ENCODE measurements at regions not wholly inside any gene's neighbourhood (a gene's known extent, or its start where the extent isn't known, plus 50 kb on each side); places are given as distances from the start of the nearest gene placed in this dataset.

DNA sequence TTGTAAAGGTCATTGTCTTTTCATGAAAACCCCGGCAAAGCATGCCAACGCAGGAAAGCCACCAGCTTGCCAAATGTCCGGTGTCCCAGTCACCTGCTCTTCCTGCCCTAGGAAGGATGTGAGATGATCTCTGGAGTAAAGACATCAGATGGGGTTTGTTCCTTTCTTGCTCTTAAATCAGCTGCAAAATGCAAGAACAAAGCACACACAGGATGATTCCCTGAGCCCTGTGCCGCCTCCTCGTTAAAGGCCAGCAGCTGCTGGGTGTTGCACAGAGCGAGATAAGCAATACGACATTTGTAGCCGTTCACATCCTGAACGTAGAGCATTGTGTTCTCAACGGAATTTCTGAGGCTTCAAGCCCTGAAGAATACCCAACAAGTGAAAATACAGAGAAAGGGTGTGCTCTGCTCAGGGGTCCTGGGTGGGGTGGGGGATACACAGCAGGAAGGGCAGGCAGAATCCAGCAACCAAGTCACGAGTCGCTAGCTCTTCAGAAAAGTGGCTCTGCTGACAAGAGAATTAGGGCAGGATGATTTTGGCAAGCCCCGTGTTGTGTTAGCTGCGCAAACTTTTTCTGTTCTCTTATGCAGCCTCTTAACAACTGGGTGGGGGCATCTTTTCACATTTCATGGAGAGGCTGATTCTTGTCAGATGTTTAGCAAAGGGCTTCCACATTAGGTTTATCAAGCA is 229.2 kb upstream of the MAP3K1 start:
- peak in 1 of 2 experiments; percentile 5 for DNase-seq

DNA sequence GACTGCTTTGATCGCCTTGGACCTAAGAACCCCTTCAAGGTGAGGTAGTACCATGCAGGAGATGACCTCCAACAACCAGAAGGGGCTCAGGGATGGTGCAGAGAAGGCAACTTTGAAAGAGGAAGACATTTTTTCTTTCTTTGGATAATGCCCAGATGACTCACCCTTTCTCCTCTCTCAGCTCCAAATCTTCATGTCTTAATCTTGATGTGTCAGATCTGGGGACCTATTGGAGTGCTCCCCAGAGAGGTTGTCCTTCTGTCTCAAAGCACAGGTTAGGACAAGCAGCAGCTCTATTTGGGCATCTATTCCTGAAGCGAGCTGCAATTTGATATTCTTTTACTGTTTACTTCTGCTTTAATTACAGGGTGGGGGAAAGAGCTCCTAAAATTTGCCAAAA is 229.9 kb upstream of the MAP3K1 start:
- DNase-seq: peak in 1 of 2 experiments; percentile 11

DNA sequence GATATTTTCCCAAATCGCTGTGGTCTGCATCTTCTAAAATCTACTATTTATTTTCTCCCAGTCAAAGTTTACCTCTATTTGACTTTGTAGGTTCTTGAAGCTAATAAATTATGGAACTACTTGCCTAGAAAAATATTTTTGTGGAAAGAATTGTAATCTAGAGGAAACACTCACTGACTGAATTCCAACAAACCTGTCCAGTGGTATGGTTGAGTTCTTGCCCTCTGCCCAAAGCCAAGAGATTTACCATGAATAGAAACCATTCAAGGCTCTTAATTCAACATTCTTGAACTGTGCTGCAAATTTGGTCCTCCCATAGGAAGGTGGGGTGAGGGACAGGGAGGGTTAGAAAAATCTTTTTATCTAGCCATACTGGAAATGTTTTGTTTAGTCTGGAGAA is 233.9 kb upstream of the MAP3K1 start:
- DNase-seq: no peak

DNA sequence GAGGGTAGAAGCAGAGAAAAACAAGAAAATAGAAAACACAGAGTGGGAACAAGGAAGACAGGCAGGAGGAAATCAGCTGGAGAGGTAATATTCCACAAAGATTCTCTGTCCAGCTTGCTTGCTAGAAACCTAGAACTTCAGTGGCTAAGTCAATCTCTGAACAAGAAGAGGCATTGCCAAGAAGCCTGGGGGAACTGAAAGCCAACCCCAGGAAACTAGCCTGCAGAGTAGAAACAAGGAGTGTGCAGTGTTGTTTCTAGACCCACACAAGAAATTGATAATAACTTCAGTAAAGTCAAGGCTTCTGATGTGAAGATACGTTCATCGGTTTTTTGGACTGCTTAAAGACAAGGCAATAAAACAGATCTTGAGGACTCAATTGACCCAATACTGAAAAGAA is 234.5 kb upstream of the MAP3K1 start:
- no peak for DNase-seq

DNA sequence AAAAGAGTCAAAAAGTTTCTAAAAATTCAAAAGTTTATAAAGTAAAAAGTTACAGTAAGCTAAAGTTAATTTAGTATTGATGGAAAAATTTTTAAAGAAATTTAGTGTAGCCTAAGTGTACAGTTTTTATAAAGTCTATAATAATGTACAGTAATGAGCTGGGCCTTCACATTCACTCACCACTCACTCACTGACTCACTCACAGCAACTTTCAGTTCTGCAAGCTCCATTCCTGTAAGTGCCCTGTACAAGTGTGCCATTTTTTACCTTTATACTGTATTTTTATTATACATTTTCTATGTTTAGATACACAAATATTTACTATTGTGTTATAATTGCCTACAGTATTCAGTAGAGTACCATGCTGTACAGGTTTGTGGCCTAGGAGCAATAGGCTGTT is 239.5 kb upstream of the MAP3K1 start:
- no peak for DNase-seq

DNA sequence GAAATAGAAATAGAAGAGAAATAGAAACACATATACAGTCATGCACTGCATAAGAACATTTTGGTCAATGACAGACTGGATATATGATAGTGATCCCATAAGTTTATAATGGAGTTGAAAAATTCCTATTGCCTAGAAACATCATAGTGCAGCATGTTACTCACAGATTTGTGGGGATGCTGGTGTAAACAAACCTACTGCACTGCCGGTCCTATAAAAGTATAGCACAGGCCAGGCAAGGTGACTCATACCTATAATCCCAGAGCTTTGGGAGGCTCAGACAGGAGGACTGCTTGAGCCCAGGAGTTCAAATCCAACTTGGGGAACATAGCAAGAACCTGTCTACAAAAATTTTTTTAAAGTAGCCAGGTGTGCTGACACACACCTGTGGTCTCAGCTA is 240.6 kb upstream of the MAP3K1 start:
- DNase-seq: no peak

DNA sequence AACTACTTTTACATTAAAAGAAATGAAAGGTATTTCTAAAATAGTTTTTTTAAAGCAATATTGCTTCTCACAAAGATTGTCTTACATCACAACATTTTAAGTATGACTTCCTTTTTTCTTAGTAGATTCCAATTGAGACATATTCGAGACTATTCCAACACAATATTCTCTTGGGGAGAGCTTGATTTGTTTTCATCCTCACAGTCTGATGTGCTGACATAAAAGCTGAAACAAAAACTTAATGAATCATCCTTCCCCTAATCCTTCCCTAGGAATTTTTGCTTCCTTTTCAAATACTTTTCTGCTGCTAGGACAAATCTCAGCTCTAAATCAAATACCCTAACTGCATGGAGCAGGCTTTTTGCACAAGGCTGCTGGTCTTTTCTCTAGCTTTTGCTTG is 245.8 kb upstream of the MAP3K1 start:
- DNase-seq: no peak

DNA sequence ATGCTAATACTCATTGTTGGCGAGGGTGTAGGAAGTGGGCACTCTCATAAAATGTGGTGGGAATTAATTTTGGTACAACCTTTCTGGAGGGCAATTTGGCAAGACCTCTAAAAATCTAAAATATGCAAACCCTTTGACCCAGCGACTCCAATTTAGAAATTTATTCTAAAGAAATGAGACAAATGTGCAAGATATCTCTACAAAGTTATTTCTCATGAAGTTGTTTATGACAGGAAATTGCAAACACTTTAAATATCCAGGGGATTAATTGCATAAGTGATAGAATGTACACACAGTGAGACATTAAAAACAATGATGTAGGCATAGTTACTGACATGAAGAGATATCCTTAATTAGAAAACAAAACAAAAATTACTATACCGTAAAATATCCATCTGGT is 246.3 kb upstream of the MAP3K1 start:
- no peak for DNase-seq

DNA sequence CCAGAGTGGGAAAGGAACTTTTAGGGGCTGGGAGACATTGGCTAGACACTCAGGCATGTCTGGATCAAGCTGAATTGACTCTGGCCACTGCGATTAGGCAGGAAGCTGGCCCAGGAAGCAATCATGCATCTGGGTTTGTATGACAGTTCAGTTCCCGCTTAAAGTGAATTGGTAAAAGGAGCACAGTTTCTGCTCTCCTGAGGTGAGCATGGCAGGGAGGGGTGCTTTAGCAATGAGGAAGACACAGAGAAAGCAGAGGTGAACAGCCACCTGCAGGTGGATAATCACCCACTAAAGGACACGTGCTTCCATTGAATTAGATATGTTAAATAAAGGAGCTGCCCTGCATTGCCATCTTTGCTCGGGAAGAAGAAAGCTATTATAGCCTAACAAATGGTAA is 248.1 kb upstream of the MAP3K1 start:
- DNase-seq: no peak

DNA sequence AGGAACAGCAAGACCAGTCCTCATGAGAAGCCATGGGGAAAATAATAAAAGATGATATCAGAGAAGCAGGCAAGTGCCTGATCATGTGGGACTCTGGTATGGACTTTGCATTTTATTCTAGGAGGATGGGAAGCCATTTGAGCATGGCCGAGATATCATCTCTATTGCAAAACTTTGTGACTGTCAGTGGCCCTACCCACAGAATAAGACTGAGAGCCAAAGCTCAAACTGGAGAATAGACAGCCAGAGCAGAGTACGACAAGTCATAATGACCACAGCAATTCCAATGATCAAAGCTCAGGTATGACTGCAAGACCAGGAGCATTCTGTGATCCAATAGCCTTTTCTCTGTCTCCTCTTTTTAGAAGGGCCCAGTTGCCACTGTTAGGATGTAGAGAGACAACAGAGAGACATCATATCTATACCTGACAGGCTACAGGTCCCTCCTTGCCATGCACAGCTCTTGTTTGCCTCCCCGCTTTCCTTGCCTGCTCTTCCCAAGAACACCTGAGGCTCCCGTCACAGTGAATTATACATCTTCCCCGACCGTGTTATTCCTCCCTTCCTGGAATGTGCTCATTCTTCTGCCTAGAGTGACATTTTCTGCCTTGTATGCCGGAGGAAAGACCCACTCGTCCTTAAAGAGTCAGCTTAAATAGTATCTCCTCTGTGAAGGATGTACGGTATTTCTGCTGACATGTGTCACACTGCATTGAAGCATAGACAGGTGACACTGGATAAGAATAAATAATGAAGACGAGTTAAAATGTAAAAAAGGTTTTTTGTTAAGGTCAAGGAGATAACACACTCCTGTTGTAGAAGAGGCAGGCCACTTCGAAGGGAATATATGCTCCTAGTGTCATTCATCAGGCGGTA is 248.7 kb upstream of the MAP3K1 start:
- no peak for DNase-seq

DNA sequence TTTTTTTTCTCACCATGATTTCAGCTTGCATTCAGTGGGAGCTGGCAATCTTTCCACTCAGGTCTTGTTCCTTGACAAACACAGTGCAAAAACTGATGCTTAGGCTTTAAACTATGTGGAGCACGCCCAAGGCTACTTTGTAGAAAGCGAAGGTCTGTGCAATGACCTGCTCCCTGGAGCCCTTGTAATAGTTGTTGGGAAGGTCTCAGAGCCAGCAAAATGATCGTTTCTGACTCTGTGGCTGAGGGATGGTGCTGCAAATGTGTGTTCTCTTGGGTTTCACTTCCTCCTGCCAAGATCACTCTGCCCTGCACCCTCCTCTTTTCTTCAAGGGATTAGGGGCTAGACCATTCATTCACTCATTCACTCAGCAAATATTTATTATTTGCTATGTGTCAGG is 249.7 kb upstream of the MAP3K1 start:
- no peak for DNase-seq

DNA sequence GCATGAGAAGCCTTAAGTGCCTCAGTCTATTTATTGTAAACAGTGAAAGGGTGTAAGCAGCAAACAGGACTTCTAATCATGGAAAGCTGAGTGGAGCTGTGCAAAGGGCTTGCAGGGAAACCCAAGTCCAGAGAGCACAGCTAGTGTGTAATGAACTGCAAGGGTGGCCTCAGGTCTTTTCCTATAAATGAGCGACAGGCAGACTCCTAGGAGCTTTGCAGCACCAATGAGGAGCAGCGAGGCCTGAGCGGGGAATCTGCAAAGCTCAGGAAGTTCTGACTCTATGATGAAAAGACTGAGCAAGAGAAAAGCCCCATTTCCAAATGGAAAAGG is 250.1 kb upstream of the MAP3K1 start:
- no peak for DNase-seq

DNA sequence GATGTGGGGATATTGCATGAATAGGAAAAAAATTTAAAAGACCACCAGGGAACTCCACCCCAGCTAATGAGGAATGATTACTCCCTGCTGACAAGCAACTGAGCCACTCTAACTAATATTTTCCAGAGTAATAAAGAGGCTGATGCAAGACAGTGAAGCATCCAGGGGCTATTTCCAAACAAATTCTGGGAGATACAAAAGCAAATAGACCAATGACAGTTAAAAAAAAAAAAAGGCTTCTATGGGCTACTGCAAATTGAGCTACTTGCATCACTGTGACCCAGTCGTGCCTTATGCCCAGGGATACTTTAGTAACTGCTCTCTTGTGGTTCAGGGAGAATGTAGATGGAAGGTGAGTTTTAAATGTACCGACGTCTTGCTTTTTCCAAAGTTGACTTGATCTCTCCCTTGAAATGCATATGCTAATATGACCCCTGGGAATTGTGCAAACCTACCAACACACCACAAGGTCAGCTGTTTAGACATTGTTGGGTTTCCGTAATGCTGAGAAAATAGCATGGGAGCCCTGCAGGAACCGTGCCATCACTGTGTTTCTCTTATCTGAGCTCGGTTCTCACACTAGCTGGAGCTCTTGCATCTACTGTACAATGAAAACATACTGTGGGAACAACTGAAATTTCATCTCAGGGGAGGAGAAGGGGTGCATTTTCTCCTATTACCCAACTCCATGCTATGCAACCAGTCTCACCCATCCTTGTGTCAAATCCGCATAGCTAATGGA is 250.6 kb upstream of the MAP3K1 start:
- DNase-seq: no peak

DNA sequence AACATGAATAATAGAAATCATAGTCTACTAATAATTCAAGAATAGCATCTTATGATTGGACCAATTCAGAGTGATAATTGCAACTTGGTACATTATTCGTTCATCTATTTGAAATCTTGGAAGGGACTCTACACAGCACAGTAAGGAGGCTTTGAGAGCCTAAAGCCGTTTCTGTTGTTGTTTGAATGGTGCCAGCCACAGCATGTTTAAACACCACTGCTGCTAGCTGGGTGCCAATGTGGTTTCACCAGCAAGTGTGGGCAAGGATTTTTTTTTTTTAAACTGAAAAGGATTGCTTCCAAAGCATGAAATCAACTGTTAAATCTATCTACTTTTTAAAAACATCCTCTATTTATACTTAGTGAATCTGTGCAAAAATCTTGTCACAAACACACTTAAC is 253.9 kb upstream of the MAP3K1 start:
- DNase-seq: no peak

DNA sequence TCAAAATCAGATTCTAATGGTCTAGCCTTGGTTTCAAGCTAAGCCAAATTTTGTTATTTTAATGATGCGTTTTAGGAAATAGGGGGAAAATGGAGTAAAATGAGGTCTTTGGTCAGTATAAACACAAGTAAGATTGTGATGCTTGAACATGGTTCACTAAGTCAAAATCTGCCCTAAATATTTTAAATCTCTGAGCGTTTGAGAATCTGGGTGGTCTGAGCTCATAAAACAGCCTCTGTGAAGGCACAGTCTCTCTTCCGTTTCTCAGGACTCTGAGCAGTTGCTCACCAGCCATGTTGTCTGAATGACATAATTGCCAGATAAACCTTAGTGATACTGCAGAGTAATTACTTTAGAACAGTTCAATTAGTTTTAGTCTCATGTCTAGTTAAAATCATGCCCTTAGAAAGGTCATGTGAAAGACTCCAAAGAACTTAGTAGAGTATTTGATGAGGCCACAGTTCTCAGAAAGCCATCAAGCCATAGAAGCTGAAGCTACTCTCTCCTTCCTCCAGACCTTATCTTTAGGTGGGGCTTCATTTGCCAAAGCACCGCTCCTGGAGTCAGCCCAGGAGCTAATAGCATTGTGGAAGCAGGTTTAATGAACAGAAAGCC is 257.1 kb upstream of the MAP3K1 start:
- DNase-seq: no peak

DNA sequence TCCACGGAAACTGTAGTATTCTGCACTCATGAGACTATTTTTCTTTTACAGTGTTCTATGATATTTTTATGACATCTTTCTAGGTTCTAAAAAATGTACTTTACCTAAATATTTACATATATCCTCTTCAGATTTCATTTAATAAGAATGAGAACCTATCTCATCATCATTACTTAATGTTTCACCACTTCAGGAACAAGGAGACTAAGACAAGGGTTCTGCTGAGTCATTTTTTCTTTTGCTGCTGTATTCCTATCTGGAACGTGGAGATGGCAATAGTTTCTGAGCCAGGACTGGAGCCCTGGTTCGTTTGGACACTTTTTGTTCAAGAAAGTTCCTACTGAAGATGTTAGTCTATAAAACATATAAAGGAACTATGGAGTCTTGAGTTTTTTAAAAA is 258.2 kb upstream of the MAP3K1 start:
- no peak for DNase-seq

DNA sequence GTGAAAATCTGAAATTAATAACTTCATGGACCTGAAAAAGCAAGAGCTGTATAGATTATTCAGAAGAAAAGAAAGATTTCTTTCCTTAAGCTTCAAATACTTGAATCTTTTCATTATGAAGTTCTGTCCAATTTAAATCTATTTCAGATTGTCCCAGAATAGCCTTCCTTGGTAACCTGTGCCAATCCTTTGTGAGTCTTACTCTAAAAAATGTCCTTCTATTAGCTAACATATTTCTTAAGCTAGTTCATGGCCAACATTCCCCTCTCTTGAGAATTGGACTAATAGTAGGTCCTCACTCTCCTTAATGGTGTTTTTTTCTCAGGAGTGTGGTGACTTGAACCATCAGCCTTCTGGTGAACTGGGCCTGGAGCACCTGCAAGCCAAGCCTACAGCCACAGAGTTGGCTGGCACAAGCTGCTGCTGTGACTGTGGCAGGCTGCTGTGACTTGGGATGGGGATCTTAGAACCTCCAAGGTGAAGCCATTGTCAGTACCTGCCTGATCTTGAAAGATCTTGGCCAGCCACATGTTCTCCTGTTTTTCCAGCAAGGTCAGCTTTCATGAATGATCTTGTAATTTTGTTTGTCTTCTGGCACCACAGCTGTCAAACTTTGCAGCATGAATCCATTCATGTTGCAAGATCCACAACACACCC is 262.6 kb upstream of the MAP3K1 start:
- DNase-seq: no peak

DNA sequence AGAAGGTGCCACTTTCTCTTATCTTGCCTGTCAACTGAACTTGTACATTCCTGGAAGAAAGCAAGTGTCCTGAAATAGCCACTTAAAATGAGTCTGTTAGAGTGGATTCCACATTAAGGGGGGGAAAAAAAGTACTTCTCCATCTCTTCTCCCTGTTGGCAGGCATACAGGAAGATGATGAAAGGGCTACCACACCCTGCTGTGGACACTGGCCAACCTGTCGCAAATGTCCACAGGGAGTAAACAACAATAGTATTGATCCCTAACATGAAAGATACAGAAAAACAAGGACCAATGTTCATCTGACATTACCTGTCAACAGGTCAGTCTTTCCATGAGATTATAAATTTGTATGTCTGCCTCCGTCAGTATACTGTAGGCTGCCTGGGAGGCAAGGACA is 265.1 kb upstream of the MAP3K1 start:
- no peak for DNase-seq

DNA sequence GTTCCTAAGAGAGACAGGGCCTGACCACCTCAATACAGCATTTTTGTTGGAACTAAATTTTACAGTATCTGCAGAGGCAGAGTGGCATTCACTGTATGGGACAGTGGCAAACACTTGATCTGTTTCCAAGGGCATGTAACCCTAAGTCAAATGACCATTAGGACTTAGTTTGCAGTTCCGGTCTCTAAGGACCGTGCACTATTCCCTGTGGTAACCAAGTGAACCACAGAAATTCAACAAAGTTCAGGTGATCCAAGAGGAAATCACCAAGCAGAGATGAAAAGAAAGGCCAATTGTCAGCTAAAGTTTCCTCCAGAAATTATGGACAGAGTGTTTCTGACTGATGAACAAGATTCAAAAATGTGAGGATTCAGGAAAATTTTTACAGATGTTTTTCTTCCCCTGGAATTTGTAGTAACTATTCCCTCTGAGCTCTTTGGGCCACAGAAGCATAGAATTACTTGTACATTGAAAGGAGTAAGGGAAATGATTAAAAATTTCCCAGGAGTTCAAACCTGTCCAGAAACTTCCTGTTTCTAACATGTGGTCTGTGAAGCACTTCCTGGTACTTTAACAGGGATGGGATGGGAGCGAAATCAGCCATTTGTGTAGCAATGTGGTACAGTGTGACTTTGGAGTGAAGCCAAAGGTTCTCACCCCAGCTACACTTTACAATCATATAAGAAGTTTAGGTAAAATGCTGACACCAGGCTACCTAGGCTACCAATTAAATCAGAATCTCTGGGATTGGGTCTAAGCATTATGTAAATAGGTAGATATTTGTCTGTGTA is 266.1 kb upstream of the MAP3K1 start:
- no peak for DNase-seq

DNA sequence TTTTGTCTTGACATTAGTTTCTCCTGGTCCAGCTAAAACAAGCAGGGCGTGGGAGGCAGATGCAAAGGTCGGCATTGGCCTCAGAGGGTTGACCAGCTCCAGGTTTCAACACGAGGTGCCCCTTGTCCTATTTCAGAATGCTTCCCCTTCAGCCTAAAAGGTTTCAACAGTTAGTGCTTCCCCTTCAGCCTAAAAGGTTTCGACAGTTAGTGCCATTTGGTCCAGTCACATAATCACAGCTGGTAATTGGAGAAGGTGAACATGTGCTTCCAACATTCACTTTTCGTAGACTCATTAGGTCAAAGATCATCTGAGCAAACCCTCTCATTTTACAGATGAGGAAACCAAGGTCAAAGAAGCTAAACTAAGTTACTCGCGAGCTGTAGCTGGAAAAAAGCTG is 270.3 kb upstream of the MAP3K1 start:
- no peak for DNase-seq

DNA sequence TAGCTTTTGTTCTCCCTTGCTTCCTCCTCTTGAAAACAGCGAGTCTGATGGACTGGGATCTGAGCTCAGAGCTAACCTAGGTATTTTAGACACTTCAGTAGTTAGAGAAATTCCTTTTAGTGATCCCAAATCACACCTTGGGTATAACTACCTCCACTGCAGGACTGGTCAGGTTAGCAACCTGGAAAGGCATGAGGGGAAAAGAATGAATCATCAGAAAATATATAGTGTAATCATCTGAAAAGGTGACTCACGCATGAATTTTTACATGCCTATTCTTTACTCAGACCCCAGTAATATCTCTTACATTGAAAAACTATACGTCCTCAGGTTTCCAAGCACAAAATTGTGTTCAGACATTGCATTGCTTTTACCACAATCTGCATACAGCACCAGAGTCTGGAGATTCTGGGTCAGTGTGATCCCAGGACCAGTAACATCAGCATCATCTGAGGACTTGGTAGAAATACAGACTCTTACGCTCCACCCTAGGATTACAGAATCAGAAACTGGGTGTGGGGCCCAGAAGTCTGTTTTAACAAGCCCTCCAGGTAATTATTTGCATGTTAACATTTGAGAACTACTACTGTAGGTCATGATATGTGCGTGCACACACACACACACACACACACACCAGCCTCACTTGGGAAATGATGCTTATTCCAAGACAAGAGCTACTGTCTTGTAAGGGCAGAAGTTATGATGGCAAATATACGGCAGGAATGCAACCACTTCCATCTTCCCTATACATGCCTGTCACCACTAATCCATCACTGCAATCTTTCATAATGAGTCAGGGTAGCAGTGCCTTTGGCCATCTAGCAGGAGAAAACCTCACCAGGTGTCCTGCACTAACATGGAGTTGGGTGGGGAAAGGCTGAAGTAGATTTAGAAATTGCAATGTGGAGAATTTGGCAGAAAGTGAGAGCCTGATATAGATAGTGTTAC is 271.6 kb upstream of the MAP3K1 start:
- no peak for DNase-seq

Measured in NCI-H524 (cell line).